ENCODE measurements at regions not wholly inside any gene's neighbourhood (a gene's known extent, or its start where the extent isn't known, plus 50 kb on each side); places are given as distances from the start of the nearest gene placed in this dataset.

- H3K9me3 Mint-ChIP-seq = peaks cover 2% of the 10 kb centered on the region
- peaks cover 9% of the 10 kb centered on the region for H3K27me3 Mint-ChIP-seq (ENCODE audit: low read depth)
- H3K4me3 Mint-ChIP-seq = no peak overlapping the region
- H3K27ac Mint-ChIP-seq = no peak overlapping the region
- no peak for TF ChIP-seq CTCF (IDR thresholded peaks at IDR 0.05; ENCODE audit: unreplicated experiment in 3 of 3)
- H3K36me3 Mint-ChIP-seq (ENCODE audit: low read depth) = no peaks in the 10 kb centered on the region
- H3K4me1 Mint-ChIP-seq = peaks cover 12% of the 10 kb centered on the region
These were observed 199.4 kb downstream of the TFAP2A start for GRCh38 chr6:10215326-10216110.

GRCh38 chr6:10210052-10210451 is 204.8 kb downstream of the TFAP2A start:
- Mint-ChIP-seq H3K9me3 (no peaks in the 10 kb centered on the region), H3K27ac (peak overlapping the region in 1 of 3 experiments; percentile 32), H3K36me3 (ENCODE audit: low read depth) (no peaks in the 10 kb centered on the region), H3K4me1 (peaks cover 15% of the 10 kb centered on the region), H3K4me3 (no peak overlapping the region), H3K27me3 (ENCODE audit: low read depth) (peaks cover 7% of the 10 kb centered on the region)
- no peak for TF ChIP-seq CTCF (IDR thresholded peaks at IDR 0.05; ENCODE audit: unreplicated experiment in 3 of 3)

DNA sequence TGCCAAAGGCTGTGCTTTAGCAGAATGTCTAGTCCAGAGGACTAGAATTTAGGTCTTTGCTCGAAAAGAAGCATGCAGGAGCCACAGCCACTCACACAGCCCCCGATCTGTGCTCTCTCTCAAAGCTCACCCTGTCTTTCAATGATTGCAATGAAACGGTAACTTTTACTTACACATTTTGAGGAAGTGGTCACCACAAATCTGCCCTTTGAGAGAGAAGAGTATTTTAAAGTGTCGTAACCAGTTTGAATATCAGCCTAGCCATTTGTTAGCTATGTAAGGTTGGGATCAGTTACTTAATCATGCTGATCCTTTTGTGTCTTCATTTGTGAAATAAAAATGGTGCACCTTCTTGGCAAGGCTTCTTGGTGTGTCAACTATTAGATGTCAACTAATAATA is 209.0 kb downstream of the TFAP2A start:
- Mint-ChIP-seq H3K27me3 (ENCODE audit: low read depth) (peaks cover 7% of the 10 kb centered on the region), H3K36me3 (ENCODE audit: low read depth) (no peaks in the 10 kb centered on the region), H3K4me3 (no peak overlapping the region), H3K4me1 (peaks cover 38% of the 10 kb centered on the region), H3K9me3 (peaks cover 3% of the 10 kb centered on the region), H3K27ac (peak overlapping the region in 1 of 3 experiments; percentile 33)
- TF ChIP-seq CTCF (IDR thresholded peaks at IDR 0.05; ENCODE audit: unreplicated experiment in 3 of 3) = no peak

DNA sequence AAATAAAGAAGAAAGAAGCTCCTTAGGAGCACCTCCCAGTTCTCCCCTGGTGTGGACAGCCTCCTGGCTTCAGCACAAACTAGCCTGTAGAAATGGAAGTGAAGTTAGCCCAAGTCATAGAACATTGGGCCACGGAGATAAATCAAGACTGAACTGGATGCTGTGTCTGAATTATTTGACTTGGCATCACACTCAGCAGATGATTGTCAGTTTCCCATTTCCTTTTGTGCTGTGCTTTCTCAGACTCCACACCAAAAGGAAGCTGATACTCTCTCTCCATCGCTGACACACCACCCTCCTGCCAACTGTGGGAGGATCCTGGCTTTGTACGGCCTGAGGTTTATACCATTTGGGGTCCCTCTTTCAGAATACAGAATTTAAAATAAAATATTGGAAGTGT is 209.8 kb downstream of the TFAP2A start:
- Mint-ChIP-seq H3K27me3 (ENCODE audit: low read depth) (peaks cover 12% of the 10 kb centered on the region), H3K4me1 (peaks cover 35% of the 10 kb centered on the region), H3K4me3 (no peak overlapping the region), H3K9me3 (peaks cover 8% of the 10 kb centered on the region), H3K36me3 (ENCODE audit: low read depth) (no peaks in the 10 kb centered on the region), H3K27ac (no peak overlapping the region)
- TF ChIP-seq CTCF (IDR thresholded peaks at IDR 0.05; ENCODE audit: unreplicated experiment in 3 of 3) = no peak

- Mint-ChIP-seq H3K27me3 (ENCODE audit: low read depth) (peaks cover 10% of the 10 kb centered on the region), H3K27ac (no peak overlapping the region), H3K9me3 (peaks cover 8% of the 10 kb centered on the region), H3K36me3 (ENCODE audit: low read depth) (no peaks in the 10 kb centered on the region), H3K4me1 (peaks cover 30% of the 10 kb centered on the region), H3K4me3 (no peak overlapping the region)
- no peak for TF ChIP-seq CTCF (IDR thresholded peaks at IDR 0.05; ENCODE audit: unreplicated experiment in 3 of 3)
These were observed 211.2 kb downstream of the TFAP2A start for GRCh38 chr6:10203651-10204050.

- H3K9me3 Mint-ChIP-seq = peaks cover 8% of the 10 kb centered on the region
- peaks cover 15% of the 10 kb centered on the region for H3K27me3 Mint-ChIP-seq (ENCODE audit: low read depth)
- TF ChIP-seq CTCF (IDR thresholded peaks at IDR 0.05; ENCODE audit: unreplicated experiment in 3 of 3) = no peak
- peaks cover 30% of the 10 kb centered on the region for H3K4me1 Mint-ChIP-seq
- H3K36me3 Mint-ChIP-seq (ENCODE audit: low read depth) = no peaks in the 10 kb centered on the region
- no peak overlapping the region for H3K4me3 Mint-ChIP-seq
- H3K27ac Mint-ChIP-seq = no peak overlapping the region
These were observed 212.3 kb downstream of the TFAP2A start for GRCh38 chr6:10202581-10202980.

Measured in nephron (organoid).